Fibroblast of the aortic adventitia (primary cell): ENCODE measurements at regions not wholly inside any gene's neighbourhood (a gene's known extent, or its start where the extent isn't known, plus 50 kb on each side); places are given as distances from the start of the nearest gene placed in this dataset.

ENCODE experiments used
- DNase-seq: peaks from one replicate; pipeline ENCODE4 v3.0.0-alpha.2; 2010; ENCODE audit warnings: low read depth
- H3K4me3 ChIP-seq: 2 replicates; pipeline ENCODE4 v1.5.1; 2011; ENCODE audit warnings: low read depth, mild to moderate bottlenecking, control low read depth, low read length, moderate library complexity
- CTCF ChIP-seq: IDR thresholded peaks from 2 replicates; pipeline ENCODE4 v1.5.1; 2011; ENCODE audit warnings: mild to moderate bottlenecking, low read length, control low read depth, inconsistent platforms; ENCODE audit not compliant: insufficient read depth

GRCh38 chr10:131667047-131667446 is 233.8 kb upstream of the PPP2R2D start:
- no peak overlapping the region for H3K4me3 ChIP-seq
- TF ChIP-seq CTCF = no peak
- DNase-seq = no peak

- DNase-seq = no peak
- H3K4me3 ChIP-seq = no peak overlapping the region
- no peak for TF ChIP-seq CTCF
Measured at GRCh38 chr10:131667561-131667960, 233.2 kb upstream of the PPP2R2D start.

- DNase-seq = no peak
- TF ChIP-seq CTCF = no peak
Measured at GRCh38 chr10:131668903-131669302, 231.9 kb upstream of the PPP2R2D start.

GRCh38 chr10:131669838-131670237 is 231.0 kb upstream of the PPP2R2D start:
- no peak for TF ChIP-seq CTCF
- no peak for DNase-seq
- H3K4me3 ChIP-seq = no peak overlapping the region

More at GRCh38 chr10:131668903-131669302, 231.9 kb upstream of the PPP2R2D start:
- no peak overlapping the region for H3K4me3 ChIP-seq

- no peak for TF ChIP-seq CTCF
- no peak overlapping the region for H3K4me3 ChIP-seq
- DNase-seq = no peak
Measured at GRCh38 chr10:131670341-131670740, 230.5 kb upstream of the PPP2R2D start.

- no peak for TF ChIP-seq CTCF
- no peak for DNase-seq
- no peak overlapping the region for H3K4me3 ChIP-seq
Measured at GRCh38 chr10:131673396-131673795, 227.4 kb upstream of the PPP2R2D start.

- TF ChIP-seq CTCF = no peak
- H3K4me3 ChIP-seq = no peak overlapping the region
- DNase-seq = no peak
Measured at GRCh38 chr10:131674130-131674529, 226.7 kb upstream of the PPP2R2D start.
